GM23338 (cell line): ENCODE measurements at regions not wholly inside any gene's neighbourhood (a gene's known extent, or its start where the extent isn't known, plus 50 kb on each side); places are given as distances from the start of the nearest gene placed in this dataset.

ENCODE experiments used
- ATAC-seq: fragments of 200-7000 bp; cut with Tn5 transposase; 3 replicates; pipeline ENCODE4 v1.9.1; 2020
- DNase-seq: peaks from one replicate; pipeline ENCODE4 v3.0.0-alpha.2; 2015; ENCODE audit warnings: low spot score
- H2AFZ ChIP-seq: fragments of 200-600 bp; sonication (generic); 2 replicates; pipeline ENCODE4 v1.8.0; 2016; ENCODE audit warnings: antibody characterized with exemption, mild to moderate bottlenecking, moderate library complexity
- H3F3A ChIP-seq: fragments of 200-600 bp; sonication (generic); replicated peaks from 2 replicates; pipeline ENCODE4 v1.8.0; 2017; ENCODE audit warnings: antibody characterized with exemption, mixed run types, low read depth
- H3K27ac ChIP-seq: fragments of 200-600 bp; sonication (generic); 2 replicates; pipeline ENCODE4 v1.6.1; 2016; ENCODE audit warnings: low read depth
- H3K27me3 ChIP-seq: fragments of 200-600 bp; sonication (generic); 2 replicates; pipeline ENCODE4 v1.8.0; 2016; ENCODE audit warnings: mild to moderate bottlenecking, mixed run types, moderate library complexity; ENCODE audit not compliant: insufficient read depth
- H3K36me3 ChIP-seq: fragments of 200-600 bp; sonication (generic); 2 replicates; pipeline ENCODE4 v1.8.0; 2016; ENCODE audit warnings: mild to moderate bottlenecking; ENCODE audit not compliant: insufficient read depth
- H3K4me1 ChIP-seq: fragments of 200-600 bp; sonication (generic); 2 replicates; pipeline ENCODE4 v1.8.0; 2016; ENCODE audit warnings: mild to moderate bottlenecking, moderate library complexity; ENCODE audit not compliant: insufficient read depth
- H3K4me2 ChIP-seq: fragments of 200-600 bp; sonication (generic); 2 replicates; pipeline ENCODE4 v1.7.1; 2017; ENCODE audit warnings: mixed run types
- H3K4me3 ChIP-seq: fragments of 200-600 bp; sonication (generic); 2 replicates; pipeline ENCODE4 v1.6.1; 2016; ENCODE audit warnings: mixed run types
- H3K79me2 ChIP-seq: fragments of 200-600 bp; sonication (generic); replicated peaks from 2 replicates; pipeline ENCODE4 v1.8.0; 2017; ENCODE audit warnings: mild to moderate bottlenecking; ENCODE audit not compliant: insufficient read depth
- H3K9me2 ChIP-seq: fragments of 200-600 bp; sonication (generic); 2 replicates; pipeline ENCODE4 v1.8.0; 2017; ENCODE audit not compliant: insufficient read depth
- H4K20me1 ChIP-seq: fragments of 200-600 bp; sonication (generic); replicated peaks from 2 replicates; pipeline ENCODE4 v1.8.0; 2017; ENCODE audit warnings: mild to moderate bottlenecking; ENCODE audit not compliant: insufficient read depth
- H3K27ac Mint-ChIP-seq: 2 replicates; pipeline ENCODE4 v1.8.0; 2020; ENCODE audit warnings: inconsistent platforms, mild to moderate bottlenecking, moderate library complexity, mixed read lengths
- H3K27me3 Mint-ChIP-seq: 3 replicates; pipeline ENCODE4 v1.8.0; 2022; ENCODE audit warnings: low read depth, mild to moderate bottlenecking, moderate library complexity, mixed read lengths, inconsistent platforms; ENCODE audit not compliant: insufficient read depth, poor library complexity
- H3K36me3 Mint-ChIP-seq: 3 replicates; pipeline ENCODE4 v1.8.0; 2021; ENCODE audit warnings: low read depth, mild to moderate bottlenecking, inconsistent platforms, moderate library complexity, mixed read lengths
- H3K4me1 Mint-ChIP-seq: 3 replicates; pipeline ENCODE4 v1.8.0; 2020; ENCODE audit warnings: mild to moderate bottlenecking, inconsistent platforms, mixed read lengths
- H3K4me3 Mint-ChIP-seq: 3 replicates; pipeline ENCODE4 v1.8.0; 2021; ENCODE audit warnings: moderate library complexity, mild to moderate bottlenecking, inconsistent platforms, mixed read lengths
- H3K9me3 Mint-ChIP-seq: 3 replicates; pipeline ENCODE4 v1.8.0; 2020; ENCODE audit warnings: moderate library complexity, mild to moderate bottlenecking, inconsistent platforms, mixed read lengths
- CREB1 ChIP-seq: fragments of 250-450 bp; sonication (Bioruptor Pico); IDR thresholded peaks from 2 replicates; pipeline ENCODE4 v1.5.0; 2020; ENCODE audit warnings: low read depth, mild to moderate bottlenecking, moderate library complexity
- EZH2 ChIP-seq: fragments of 200-600 bp; sonication (generic); IDR thresholded peaks from one replicate; pipeline ENCODE4 v1.8.0; 2017; ENCODE audit warnings: antibody characterized with exemption, mild to moderate bottlenecking, low read depth; ENCODE audit not compliant: unreplicated experiment
- EZH2phosphoT487 ChIP-seq: fragments of 200-600 bp; sonication (generic); IDR thresholded peaks from one replicate; pipeline ENCODE4 v1.8.1; 2018; ENCODE audit warnings: antibody characterized with exemption; ENCODE audit not compliant: unreplicated experiment
- JUNB ChIP-seq: IDR thresholded peaks from one replicate; pipeline ENCODE4 v1.6.1; 2016; ENCODE audit warnings: antibody characterized with exemption; ENCODE audit not compliant: unreplicated experiment
- NANOG ChIP-seq: IDR thresholded peaks from 2 replicates; pipeline ENCODE4 v1.6.1; 2016; ENCODE audit warnings: antibody characterized with exemption, borderline replicate concordance
- POLR2AphosphoS5 ChIP-seq: IDR thresholded peaks from 2 replicates; pipeline ENCODE4 v1.6.1; 2016; ENCODE audit warnings: antibody characterized with exemption, low read depth
- STAT1 ChIP-seq: IDR thresholded peaks from one replicate; pipeline ENCODE4 v1.6.1; 2016; ENCODE audit warnings: antibody characterized with exemption; ENCODE audit not compliant: unreplicated experiment
- ZNF114 ChIP-seq: fragments of 250-450 bp; sonication (Bioruptor Pico); IDR thresholded peaks from 2 replicates; pipeline ENCODE4 v1.5.0; 2020; ENCODE audit warnings: mild to moderate bottlenecking, moderate library complexity
- ZNF331 ChIP-seq: fragments of 250-450 bp; sonication (Bioruptor Pico); IDR thresholded peaks from 2 replicates; pipeline ENCODE4 v1.5.0; 2020; ENCODE audit warnings: low read depth, mild to moderate bottlenecking, moderate library complexity
- TF ChIP-seq, protein P1 (sequence below): IDR thresholded peaks from 2 replicates; pipeline ENCODE4 v1.6.1; 2016; ENCODE audit warnings: antibody characterized with exemption
- TF ChIP-seq, protein P2 (sequence below): fragments of 250-450 bp; sonication (Bioruptor Pico); IDR thresholded peaks from 2 replicates; pipeline ENCODE4 v1.5.0; 2020; ENCODE audit warnings: mild to moderate bottlenecking, moderate library complexity
- TF ChIP-seq, protein P3 (sequence below), 2 experiments: fragments of 200-600 bp in 1 of 2; sonication (generic) in 1 of 2; conservative IDR thresholded peaks; 2 replicates each; pipeline versions ENCODE4 v1.5.1 to v1.6.1; 2016 to 2017; ENCODE audit warnings: antibody characterized with exemption in 2 of 2, low read depth in 2 of 2, mild to moderate bottlenecking in 2 of 2, moderate library complexity in 1 of 2

DNA sequence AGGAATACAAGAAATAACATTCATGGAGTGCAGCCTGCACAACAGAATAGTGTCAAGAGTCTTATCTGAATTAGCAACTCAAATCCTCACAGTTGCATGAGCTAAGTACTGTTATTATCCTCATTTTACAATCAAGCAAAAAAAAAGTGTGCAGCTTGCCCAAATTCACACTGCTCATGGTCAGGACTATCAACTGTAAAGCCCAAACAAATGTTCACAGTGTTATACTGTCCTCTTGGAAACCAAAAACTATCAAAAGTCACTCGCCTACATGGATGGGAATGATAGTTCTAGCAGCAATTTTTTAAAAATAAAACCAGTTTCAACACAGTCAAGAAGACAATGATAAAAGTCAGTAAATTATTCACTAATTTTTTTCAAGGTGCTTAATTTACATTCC lies 114.6 kb upstream of the HSF2 start:
- Histone ChIP-seq H4K20me1 (no peaks in the 10 kb centered on the region), H3K27ac (no peak overlapping the region), H3K4me1 (no peaks in the 10 kb centered on the region), H3K4me3 (no peak overlapping the region), H3K9me2 (no peaks in the 10 kb centered on the region), H3K4me2 (no peak overlapping the region), H2AFZ (no peak overlapping the region), H3K36me3 (no peaks in the 10 kb centered on the region), H3K27me3 (no peaks in the 10 kb centered on the region), H3F3A (no peaks in the 10 kb centered on the region), H3K79me2 (no peaks in the 10 kb centered on the region)
- DNase-seq (no peak), ATAC-seq (no peak)
- Mint-ChIP-seq H3K4me1 (peaks cover 5% of the 10 kb centered on the region; the same call in 2 of the 3 replicates), H3K9me3 (no peaks in the 10 kb centered on the region), H3K27ac (no peak overlapping the region), H3K4me3 (no peak overlapping the region), H3K27me3 (no peaks in the 10 kb centered on the region), H3K36me3 (no peaks in the 10 kb centered on the region)
- TF ChIP-seq EZH2, result no peak
- no peak for TF ChIP-seq ZNF331 (CRISPR knock-in tag)
- TF ChIP-seq, protein P1, sequence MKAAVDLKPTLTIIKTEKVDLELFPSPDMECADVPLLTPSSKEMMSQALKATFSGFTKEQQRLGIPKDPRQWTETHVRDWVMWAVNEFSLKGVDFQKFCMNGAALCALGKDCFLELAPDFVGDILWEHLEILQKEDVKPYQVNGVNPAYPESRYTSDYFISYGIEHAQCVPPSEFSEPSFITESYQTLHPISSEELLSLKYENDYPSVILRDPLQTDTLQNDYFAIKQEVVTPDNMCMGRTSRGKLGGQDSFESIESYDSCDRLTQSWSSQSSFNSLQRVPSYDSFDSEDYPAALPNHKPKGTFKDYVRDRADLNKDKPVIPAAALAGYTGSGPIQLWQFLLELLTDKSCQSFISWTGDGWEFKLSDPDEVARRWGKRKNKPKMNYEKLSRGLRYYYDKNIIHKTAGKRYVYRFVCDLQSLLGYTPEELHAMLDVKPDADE, result no peak
- TF ChIP-seq ZNF114 (CRISPR knock-in tag), result no peak

DNA sequence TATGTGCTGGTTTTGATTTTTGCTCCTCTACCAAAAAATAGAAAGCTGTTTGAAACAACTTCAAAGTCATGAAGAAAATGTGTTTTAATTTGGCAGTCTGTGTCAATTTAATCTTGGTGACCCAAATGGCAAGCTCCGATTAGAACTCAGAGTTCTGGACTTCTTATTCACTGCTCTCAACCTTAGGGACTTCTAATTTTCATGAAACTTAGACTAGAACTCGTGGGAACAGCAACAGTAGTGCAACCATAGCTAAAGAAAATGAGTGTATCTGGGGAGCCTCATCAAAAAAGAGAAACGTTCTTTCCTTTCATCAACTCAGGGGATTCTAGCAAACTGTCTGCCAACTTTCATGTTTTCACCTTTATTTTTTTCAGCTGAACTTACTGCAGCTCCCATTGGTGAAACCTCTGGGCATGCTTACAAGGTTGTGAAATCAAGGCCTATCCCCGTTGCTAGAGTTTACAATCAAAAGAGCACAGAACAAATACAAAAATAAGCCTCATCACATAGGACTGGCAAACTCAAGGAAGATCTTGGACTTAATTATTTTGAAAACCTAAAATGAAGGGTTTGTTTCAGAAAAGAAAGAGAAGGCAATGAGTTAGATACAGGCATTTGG lies 114.0 kb upstream of the HSF2 start:
- H2AFZ ChIP-seq, result peak overlapping the region; percentile 56
- Mint-ChIP-seq H3K36me3 (no peaks in the 10 kb centered on the region), H3K4me3 (no peak overlapping the region), H3K4me1 (peaks cover 7% of the 10 kb centered on the region; the same call in 2 of the 3 replicates), H3K27ac (no peak overlapping the region), H3K27me3 (no peaks in the 10 kb centered on the region), H3K9me3 (no peaks in the 10 kb centered on the region)
- H4K20me1 ChIP-seq, result no peaks in the 10 kb centered on the region
- no peak overlapping the region for H3K4me3 ChIP-seq
- H3K27ac ChIP-seq, result no peak overlapping the region
- ATAC-seq, result no peak
- no peaks in the 10 kb centered on the region for H3K79me2 ChIP-seq
- H3K27me3 ChIP-seq, result no peaks in the 10 kb centered on the region
- H3K4me1 ChIP-seq, result no peaks in the 10 kb centered on the region
- H3F3A ChIP-seq, result no peaks in the 10 kb centered on the region
- no peak overlapping the region for H3K4me2 ChIP-seq
- DNase-seq, result no peak
- H3K9me2 ChIP-seq, result no peaks in the 10 kb centered on the region
- H3K36me3 ChIP-seq, result no peaks in the 10 kb centered on the region
- no peak for TF ChIP-seq EZH2phosphoT487
- no peak for TF ChIP-seq NANOG
- TF ChIP-seq STAT1, result no peak
- TF ChIP-seq, protein P2, sequence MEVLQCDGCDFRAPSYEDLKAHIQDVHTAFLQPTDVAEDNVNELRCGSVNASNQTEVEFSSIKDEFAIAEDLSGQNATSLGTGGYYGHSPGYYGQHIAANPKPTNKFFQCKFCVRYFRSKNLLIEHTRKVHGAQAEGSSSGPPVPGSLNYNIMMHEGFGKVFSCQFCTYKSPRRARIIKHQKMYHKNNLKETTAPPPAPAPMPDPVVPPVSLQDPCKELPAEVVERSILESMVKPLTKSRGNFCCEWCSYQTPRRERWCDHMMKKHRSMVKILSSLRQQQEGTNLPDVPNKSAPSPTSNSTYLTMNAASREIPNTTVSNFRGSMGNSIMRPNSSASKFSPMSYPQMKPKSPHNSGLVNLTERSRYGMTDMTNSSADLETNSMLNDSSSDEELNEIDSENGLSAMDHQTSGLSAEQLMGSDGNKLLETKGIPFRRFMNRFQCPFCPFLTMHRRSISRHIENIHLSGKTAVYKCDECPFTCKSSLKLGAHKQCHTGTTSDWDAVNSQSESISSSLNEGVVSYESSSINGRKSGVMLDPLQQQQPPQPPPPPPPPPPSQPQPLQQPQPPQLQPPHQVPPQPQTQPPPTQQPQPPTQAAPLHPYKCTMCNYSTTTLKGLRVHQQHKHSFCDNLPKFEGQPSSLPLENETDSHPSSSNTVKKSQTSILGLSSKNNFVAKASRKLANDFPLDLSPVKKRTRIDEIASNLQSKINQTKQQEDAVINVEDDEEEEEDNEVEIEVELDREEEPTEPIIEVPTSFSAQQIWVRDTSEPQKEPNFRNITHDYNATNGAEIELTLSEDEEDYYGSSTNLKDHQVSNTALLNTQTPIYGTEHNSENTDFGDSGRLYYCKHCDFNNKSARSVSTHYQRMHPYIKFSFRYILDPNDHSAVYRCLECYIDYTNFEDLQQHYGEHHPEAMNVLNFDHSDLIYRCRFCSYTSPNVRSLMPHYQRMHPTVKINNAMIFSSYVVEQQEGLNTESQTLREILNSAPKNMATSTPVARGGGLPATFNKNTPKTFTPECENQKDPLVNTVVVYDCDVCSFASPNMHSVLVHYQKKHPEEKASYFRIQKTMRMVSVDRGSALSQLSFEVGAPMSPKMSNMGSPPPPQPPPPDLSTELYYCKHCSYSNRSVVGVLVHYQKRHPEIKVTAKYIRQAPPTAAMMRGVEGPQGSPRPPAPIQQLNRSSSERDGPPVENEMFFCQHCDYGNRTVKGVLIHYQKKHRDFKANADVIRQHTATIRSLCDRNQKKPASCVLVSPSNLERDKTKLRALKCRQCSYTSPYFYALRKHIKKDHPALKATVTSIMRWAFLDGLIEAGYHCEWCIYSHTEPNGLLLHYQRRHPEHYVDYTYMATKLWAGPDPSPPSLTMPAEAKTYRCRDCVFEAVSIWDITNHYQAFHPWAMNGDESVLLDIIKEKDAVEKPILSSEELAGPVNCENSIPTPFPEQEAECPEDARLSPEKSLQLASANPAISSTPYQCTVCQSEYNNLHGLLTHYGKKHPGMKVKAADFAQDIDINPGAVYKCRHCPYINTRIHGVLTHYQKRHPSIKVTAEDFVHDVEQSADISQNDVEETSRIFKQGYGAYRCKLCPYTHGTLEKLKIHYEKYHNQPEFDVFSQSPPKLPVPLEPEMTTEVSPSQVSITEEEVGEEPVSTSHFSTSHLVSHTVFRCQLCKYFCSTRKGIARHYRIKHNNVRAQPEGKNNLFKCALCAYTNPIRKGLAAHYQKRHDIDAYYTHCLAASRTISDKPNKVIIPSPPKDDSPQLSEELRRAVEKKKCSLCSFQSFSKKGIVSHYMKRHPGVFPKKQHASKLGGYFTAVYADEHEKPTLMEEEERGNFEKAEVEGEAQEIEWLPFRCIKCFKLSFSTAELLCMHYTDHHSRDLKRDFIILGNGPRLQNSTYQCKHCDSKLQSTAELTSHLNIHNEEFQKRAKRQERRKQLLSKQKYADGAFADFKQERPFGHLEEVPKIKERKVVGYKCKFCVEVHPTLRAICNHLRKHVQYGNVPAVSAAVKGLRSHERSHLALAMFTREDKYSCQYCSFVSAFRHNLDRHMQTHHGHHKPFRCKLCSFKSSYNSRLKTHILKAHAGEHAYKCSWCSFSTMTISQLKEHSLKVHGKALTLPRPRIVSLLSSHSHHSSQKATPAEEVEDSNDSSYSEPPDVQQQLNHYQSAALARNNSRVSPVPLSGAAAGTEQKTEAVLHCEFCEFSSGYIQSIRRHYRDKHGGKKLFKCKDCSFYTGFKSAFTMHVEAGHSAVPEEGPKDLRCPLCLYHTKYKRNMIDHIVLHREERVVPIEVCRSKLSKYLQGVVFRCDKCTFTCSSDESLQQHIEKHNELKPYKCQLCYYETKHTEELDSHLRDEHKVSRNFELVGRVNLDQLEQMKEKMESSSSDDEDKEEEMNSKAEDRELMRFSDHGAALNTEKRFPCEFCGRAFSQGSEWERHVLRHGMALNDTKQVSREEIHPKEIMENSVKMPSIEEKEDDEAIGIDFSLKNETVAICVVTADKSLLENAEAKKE (CRISPR knock-in tag), result no peak
- no peak for TF ChIP-seq POLR2AphosphoS5
- no peak for TF ChIP-seq ZNF331 (CRISPR knock-in tag)
- TF ChIP-seq, protein P3, sequence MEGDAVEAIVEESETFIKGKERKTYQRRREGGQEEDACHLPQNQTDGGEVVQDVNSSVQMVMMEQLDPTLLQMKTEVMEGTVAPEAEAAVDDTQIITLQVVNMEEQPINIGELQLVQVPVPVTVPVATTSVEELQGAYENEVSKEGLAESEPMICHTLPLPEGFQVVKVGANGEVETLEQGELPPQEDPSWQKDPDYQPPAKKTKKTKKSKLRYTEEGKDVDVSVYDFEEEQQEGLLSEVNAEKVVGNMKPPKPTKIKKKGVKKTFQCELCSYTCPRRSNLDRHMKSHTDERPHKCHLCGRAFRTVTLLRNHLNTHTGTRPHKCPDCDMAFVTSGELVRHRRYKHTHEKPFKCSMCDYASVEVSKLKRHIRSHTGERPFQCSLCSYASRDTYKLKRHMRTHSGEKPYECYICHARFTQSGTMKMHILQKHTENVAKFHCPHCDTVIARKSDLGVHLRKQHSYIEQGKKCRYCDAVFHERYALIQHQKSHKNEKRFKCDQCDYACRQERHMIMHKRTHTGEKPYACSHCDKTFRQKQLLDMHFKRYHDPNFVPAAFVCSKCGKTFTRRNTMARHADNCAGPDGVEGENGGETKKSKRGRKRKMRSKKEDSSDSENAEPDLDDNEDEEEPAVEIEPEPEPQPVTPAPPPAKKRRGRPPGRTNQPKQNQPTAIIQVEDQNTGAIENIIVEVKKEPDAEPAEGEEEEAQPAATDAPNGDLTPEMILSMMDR (conservative IDR thresholded peaks at IDR 0.05; ENCODE audit: low read depth in 2 of 2), result no peak
- no peak for TF ChIP-seq EZH2
- TF ChIP-seq CREB1 (CRISPR knock-in tag), result no peak
- no peak for TF ChIP-seq JUNB
